Ovary (tissue), 3 donors: ENCODE measurements at regions not wholly inside any gene's neighbourhood (a gene's known extent, or its start where the extent isn't known, plus 50 kb on each side); places are given as distances from the start of the nearest gene placed in this dataset.
"Not testable (repeated sequence)": the region's sequence is repeated elsewhere in the genome, so short reads cannot be mapped to it uniquely, and the experiment has no call there.

Experiments
- CTCF ChIP-seq, 3 donors: fragments of 450-650 bp in 2 of 3; fragments of 200-600 bp in 1 of 3; IDR thresholded peaks; one replicate each; pipeline versions ENCODE4 v1.5.1 to v1.8.0; 2016 to 2022; ENCODE audit warnings: antibody characterized with exemption in 3 of 3, mild to moderate bottlenecking in 1 of 3
- POLR2A ChIP-seq: fragments of 450-650 bp; IDR thresholded peaks from one replicate; pipeline ENCODE4 v1.6.1; 2017; ENCODE audit warnings: antibody characterized with exemption, mild to moderate bottlenecking, moderate library complexity
- donor health status: DM: no; HTN: no; CAD: no.

GRCh38 chr6:22171006-22171405 lies 125.8 kb downstream of the PRL start:
- not testable (repeated sequence) for TF ChIP-seq CTCF (IDR thresholded peaks at IDR 0.05); POLR2A
